AG10803 (cell line): ENCODE measurements at regions not wholly inside any gene's neighbourhood (a gene's known extent, or its start where the extent isn't known, plus 50 kb on each side); places are given as distances from the start of the nearest gene placed in this dataset.

Source experiments
- DNase-seq: peaks from one replicate; pipeline ENCODE4 v3.0.0; 2010; ENCODE audit warnings: low read depth
- H3K4me3 ChIP-seq: 2 replicates; pipeline ENCODE4 v1.5.1; 2011; ENCODE audit warnings: mild to moderate bottlenecking, low read length, control low read depth
- CTCF ChIP-seq: conservative IDR thresholded peaks from 2 replicates; pipeline ENCODE4 v1.5.1; 2011; ENCODE audit warnings: mild to moderate bottlenecking, low read length, control low read depth, inconsistent platforms

GRCh38 chr2:120441351-120441700 lies 95.4 kb downstream of the INHBB start:
- DNase-seq = no peak
- no peak overlapping the region for H3K4me3 ChIP-seq
- TF ChIP-seq CTCF = no peak

GRCh38 chr2:120441744-120442471 lies 96.0 kb downstream of the INHBB start:
- DNase-seq = peak; percentile 20
- TF ChIP-seq CTCF = no peak

GRCh38 chr2:120442541-120442922 lies 96.6 kb downstream of the INHBB start:
- DNase-seq = no peak
- H3K4me3 ChIP-seq = no peak overlapping the region
- no peak for TF ChIP-seq CTCF

More at GRCh38 chr2:120441744-120442471, 96.0 kb downstream of the INHBB start:
- peak overlapping the region; percentile 17 for H3K4me3 ChIP-seq

DNA sequence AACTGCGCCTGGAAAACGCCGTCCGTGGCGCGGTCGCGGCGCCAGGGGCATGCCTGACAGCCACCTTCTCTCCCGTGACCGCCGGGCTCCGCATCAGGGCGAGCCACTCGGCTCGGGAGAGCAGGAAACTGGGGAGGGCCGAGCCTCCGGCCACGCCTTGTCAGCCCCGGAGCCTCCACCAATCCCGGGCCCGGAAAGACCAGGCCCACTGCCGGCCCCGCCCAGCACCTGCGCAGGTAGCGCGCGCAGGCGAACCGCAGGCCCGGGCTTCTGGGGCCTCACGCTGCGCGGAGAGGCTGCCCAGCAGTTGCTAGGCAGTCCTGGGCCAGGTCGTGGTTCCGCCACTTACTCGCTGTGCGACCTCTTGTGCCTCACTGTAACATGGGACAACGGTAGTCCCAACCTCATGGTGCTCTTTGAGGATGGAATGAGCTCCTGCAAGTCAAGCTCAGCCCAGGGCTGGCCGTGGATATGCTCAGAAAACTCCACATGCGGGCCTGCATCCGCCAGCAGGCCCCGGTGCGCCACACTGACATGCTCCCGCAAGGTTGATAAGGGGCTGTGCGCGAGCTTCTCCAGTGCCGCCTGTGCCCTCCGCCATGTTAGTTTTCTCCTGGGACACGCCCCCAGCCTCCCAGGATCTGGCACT lies 97.1 kb downstream of the INHBB start:
- TF ChIP-seq CTCF = no peak
- no peak for DNase-seq
- no peak overlapping the region for H3K4me3 ChIP-seq

DNA sequence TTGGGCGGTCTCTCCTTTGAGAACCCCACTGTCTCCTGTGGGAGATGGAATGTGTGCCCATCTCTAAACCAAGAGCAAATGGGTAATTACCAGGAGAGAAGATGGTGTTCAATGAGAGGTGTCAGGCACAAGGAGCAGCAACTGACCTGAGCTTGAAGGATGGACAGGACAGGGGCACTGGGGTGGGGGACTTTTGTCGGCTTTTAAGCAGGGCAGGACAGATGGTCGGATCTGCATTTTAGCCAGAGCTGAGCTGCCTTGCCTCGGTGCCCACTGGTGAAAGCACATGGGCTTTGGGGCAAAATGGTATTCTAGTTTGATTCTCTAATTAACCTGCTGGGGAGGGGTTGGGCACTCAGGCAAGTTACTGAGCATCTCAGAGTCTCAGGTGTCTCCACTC lies 98.0 kb downstream of the INHBB start:
- no peak for DNase-seq
- TF ChIP-seq CTCF = no peak
- H3K4me3 ChIP-seq = no peak overlapping the region

- no peak for TF ChIP-seq CTCF
- no peak for DNase-seq
- no peak overlapping the region for H3K4me3 ChIP-seq
These were observed 98.8 kb downstream of the INHBB start for GRCh38 chr2:120444691-120445240.
